Activated B cell treated with CpG ODN at 0.5 μM for 24 hours (primary cell): ENCODE measurements at regions not wholly inside any gene's neighbourhood (a gene's known extent, or its start where the extent isn't known, plus 50 kb on each side); places are given as distances from the start of the nearest gene placed in this dataset.

Source experiments
- ATAC-seq: fragments of 200-7000 bp; cut with Tn5 transposase; one replicate; pipeline ENCODE4 v1.10.0; 2021; ENCODE audit warnings: low read depth, mild to moderate bottlenecking, moderate library complexity
- CTCF ChIA-PET: fragments of 350-600 bp; sonication (Branson Sonifier 250); formaldehyde crosslinking; loops from one replicate; lab custom pipeline; 2021; ENCODE audit warnings: antibody characterized with exemption; lab: Charles Lee
- POLR2A ChIA-PET: fragments of 350-600 bp; sonication (Branson Sonifier 250); formaldehyde crosslinking; loops from one replicate; lab custom pipeline; 2021; ENCODE audit warnings: antibody characterized with exemption; lab: Charles Lee
- DNase-seq: peaks from one replicate; pipeline ENCODE4 v3.0.0; 2022
- H3K27ac Mint-ChIP-seq: one replicate; pipeline ENCODE4 v1.8.0; 2020; ENCODE audit warnings: mixed read lengths
- H3K27me3 Mint-ChIP-seq: one replicate; pipeline ENCODE4 v1.8.0; 2021; ENCODE audit warnings: mixed read lengths
- H3K36me3 Mint-ChIP-seq: one replicate; pipeline ENCODE4 v1.8.0; 2021; ENCODE audit warnings: low read depth, mixed read lengths
- H3K4me1 Mint-ChIP-seq: one replicate; pipeline ENCODE4 v1.8.0; 2021; ENCODE audit warnings: mixed read lengths
- H3K4me3 Mint-ChIP-seq: one replicate; pipeline ENCODE4 v1.8.0; 2020; ENCODE audit warnings: mild to moderate bottlenecking, mixed read lengths
- H3K9me3 Mint-ChIP-seq: one replicate; pipeline ENCODE4 v1.8.0; 2020; ENCODE audit warnings: mixed read lengths
- CTCF ChIP-seq: fragments of 200-600 bp; IDR thresholded peaks from one replicate; pipeline ENCODE4 v1.8.0; 2022; ENCODE audit warnings: antibody characterized with exemption, mild to moderate bottlenecking
- intact Hi-C: fragments of 100-400 bp; cut with micrococcal nuclease; formaldehyde crosslinking; loops from one replicate; pipeline ENCODE4 v1.15.1; 2024

GRCh38 chr4:126691797-126692196 is 941.0 kb upstream of the INTU start:
- ChIA-PET POLR2A (no interaction called here), CTCF (no interaction called here)
- no peak for ATAC-seq
- Mint-ChIP-seq H3K27ac (no peak overlapping the region), H3K27me3 (no peaks in the 10 kb centered on the region), H3K4me3 (no peak overlapping the region), H3K4me1 (no peaks in the 10 kb centered on the region), H3K9me3 (peaks cover 4% of the 10 kb centered on the region), H3K36me3 (no peaks in the 10 kb centered on the region)
- TF ChIP-seq CTCF = no peak
- intact Hi-C loops = no loop called here
- DNase-seq = no peak

- CTCF ChIA-PET = no interaction called here
- Mint-ChIP-seq H3K36me3 (no peaks in the 10 kb centered on the region), H3K27me3 (no peaks in the 10 kb centered on the region), H3K27ac (no peak overlapping the region), H3K9me3 (peaks cover 8% of the 10 kb centered on the region), H3K4me3 (no peak overlapping the region), H3K4me1 (no peaks in the 10 kb centered on the region)
- POLR2A ChIA-PET = no interaction called here
- DNase-seq = no peak
- ATAC-seq = no peak
- no peak for TF ChIP-seq CTCF
- intact Hi-C loops = no loop called here
These were observed 935.0 kb upstream of the INTU start for GRCh38 chr4:126697748-126698147.

GRCh38 chr4:126698224-126698623 is 934.5 kb upstream of the INTU start:
- Mint-ChIP-seq H3K27me3 (no peaks in the 10 kb centered on the region), H3K4me1 (no peaks in the 10 kb centered on the region)

GRCh38 chr4:126701756-126702155 is 931.0 kb upstream of the INTU start:
- Mint-ChIP-seq H3K9me3 (peaks cover 4% of the 10 kb centered on the region), H3K27ac (no peak overlapping the region), H3K36me3 (no peaks in the 10 kb centered on the region), H3K4me1 (no peaks in the 10 kb centered on the region), H3K4me3 (no peak overlapping the region), H3K27me3 (no peaks in the 10 kb centered on the region)
- ChIA-PET POLR2A (no interaction called here), CTCF (no interaction called here)
- DNase-seq = no peak
- no peak for TF ChIP-seq CTCF
- intact Hi-C loops = no loop called here
- ATAC-seq = no peak

More at GRCh38 chr4:126698224-126698623, 934.5 kb upstream of the INTU start:
- peaks cover 6% of the 10 kb centered on the region for H3K9me3 Mint-ChIP-seq
- no peak for DNase-seq
- ChIA-PET CTCF (no interaction called here), POLR2A (no interaction called here)
- no peak for ATAC-seq
- no peaks in the 10 kb centered on the region for H3K36me3 Mint-ChIP-seq
- no peak overlapping the region for H3K27ac Mint-ChIP-seq
- no peak for TF ChIP-seq CTCF
- no peak overlapping the region for H3K4me3 Mint-ChIP-seq
- intact Hi-C loops = no loop called here

GRCh38 chr4:126702747-126703146 is 930.0 kb upstream of the INTU start:
- no peaks in the 10 kb centered on the region for H3K4me1 Mint-ChIP-seq
- H3K36me3 Mint-ChIP-seq = no peaks in the 10 kb centered on the region
- no peak for TF ChIP-seq CTCF
- H3K9me3 Mint-ChIP-seq = peaks cover 4% of the 10 kb centered on the region
- ATAC-seq = no peak
- H3K4me3 Mint-ChIP-seq = no peak overlapping the region
- H3K27ac Mint-ChIP-seq = no peak overlapping the region
- DNase-seq = no peak
- ChIA-PET CTCF (no interaction called here), POLR2A (no interaction called here)
- intact Hi-C loops = no loop called here
- no peaks in the 10 kb centered on the region for H3K27me3 Mint-ChIP-seq
